Aorta (tissue), 5 donors: ENCODE measurements at regions not wholly inside any gene's neighbourhood (a gene's known extent, or its start where the extent isn't known, plus 50 kb on each side); places are given as distances from the start of the nearest gene placed in this dataset.

ENCODE experiments used
- ATAC-seq: fragments of 200-7000 bp; cut with Tn5 transposase; one replicate; pipeline ENCODE4 v1.9.1; 2022; ENCODE audit warnings: moderate library complexity; ENCODE audit not compliant: low FRiP score
- DNase-seq, 2 donors: peaks; one replicate each; pipeline ENCODE4 v3.0.0-alpha.2; 2020
- H3K27ac ChIP-seq, 2 donors: one replicate each; pipeline ENCODE4 v1.5.1; 2013; ENCODE audit warnings: low read length in 2 of 2, mild to moderate bottlenecking in 2 of 2, moderate library complexity in 2 of 2, control low read depth in 1 of 2, inconsistent platforms in 1 of 2, low read depth in 1 of 2
- H3K27me3 ChIP-seq, 2 donors: one replicate each; pipeline ENCODE4 v1.6.1; 2013; ENCODE audit warnings: control low read depth in 1 of 2, low read length in 1 of 2, mild to moderate bottlenecking in 1 of 2, moderate library complexity in 1 of 2; ENCODE audit not compliant: insufficient read depth in 2 of 2, control insufficient read depth in 1 of 2
- H3K36me3 ChIP-seq, 2 donors: one replicate each; pipeline ENCODE4 v1.6.1; 2013; ENCODE audit warnings: control low read depth in 1 of 2, low read length in 1 of 2, mild to moderate bottlenecking in 1 of 2; ENCODE audit not compliant: insufficient read depth in 2 of 2, control insufficient read depth in 1 of 2
- H3K4me1 ChIP-seq, 2 donors: one replicate each; pipeline ENCODE4 v1.6.1; 2013; ENCODE audit warnings: low read length in 2 of 2, control low read depth in 1 of 2, mild to moderate bottlenecking in 1 of 2, moderate library complexity in 1 of 2; ENCODE audit not compliant: insufficient read depth in 2 of 2, control insufficient read depth in 1 of 2
- H3K4me3 ChIP-seq, 2 donors: one replicate each; pipeline ENCODE4 v1.5.1; 2013; ENCODE audit warnings: low read length in 2 of 2, control low read depth in 1 of 2, mild to moderate bottlenecking in 1 of 2
- H3K9me3 ChIP-seq: one replicate; pipeline ENCODE4 v1.6.1; 2013; ENCODE audit warnings: mild to moderate bottlenecking, low read length; ENCODE audit not compliant: control insufficient read depth
- WGBS, 2 donors: extraction: QIAGEN DNeasy Blood & Tissue Kit; methylation state at CpG; one replicate each; pipeline ENCODE4 v1.1.7; 2013; 5-methylcytosine and 5-hydroxymethylcytosine counted together
- intact Hi-C, 2 donors: fragments of 100-400 bp; cut with DNase I; formaldehyde crosslinking; loops; one replicate each; pipeline versions ENCODE4 v1.14.2 to v1.15.0; 2022
- donor health status: healthy with polysubstance abuse.
- donor health status: Bipolar disorder and iron deficiency.
- donor health status: DM: no; HTN: no; CAD: no.
- donor health status: DM: no; HTN: no; CAD: no.
- donor health status: DM: yes; HTN: yes; CAD: no.

DNA sequence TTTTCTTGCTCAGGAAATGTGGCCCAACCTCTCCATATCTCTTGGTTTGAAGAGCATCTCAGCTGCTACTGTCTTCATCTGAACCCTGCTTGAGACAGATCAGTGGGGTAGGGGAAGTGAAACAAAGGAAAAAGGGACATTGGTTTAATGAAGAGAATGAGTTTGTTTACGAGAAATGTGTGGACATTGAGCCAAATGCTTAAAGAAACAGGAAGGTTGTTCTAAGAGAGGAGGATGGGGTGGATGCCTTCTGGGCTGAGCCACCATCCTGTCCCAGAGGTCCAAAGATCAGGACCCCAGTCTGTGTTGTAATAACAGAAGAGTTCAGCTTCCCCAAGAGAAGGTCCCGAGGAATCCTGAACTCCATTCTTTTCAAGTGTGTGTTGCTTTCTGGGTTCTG is 369.7 kb downstream of the INSC start:
- no peak for DNase-seq
- Histone ChIP-seq H3K27me3 (peaks cover 0 to 1% of the 10 kb centered on the region in 2 donors), H3K4me1 (no peaks in the 10 kb centered on the region), H3K9me3 (no peaks in the 10 kb centered on the region), H3K36me3 (no peaks in the 10 kb centered on the region), H3K4me3 (no peak overlapping the region), H3K27ac (no peak overlapping the region)
- 51 to 61% methylated on average over 2 of the region's 2 CpGs for WGBS, 2 donors
- ATAC-seq, result no peak
- intact Hi-C loops, result no loop called here

DNA sequence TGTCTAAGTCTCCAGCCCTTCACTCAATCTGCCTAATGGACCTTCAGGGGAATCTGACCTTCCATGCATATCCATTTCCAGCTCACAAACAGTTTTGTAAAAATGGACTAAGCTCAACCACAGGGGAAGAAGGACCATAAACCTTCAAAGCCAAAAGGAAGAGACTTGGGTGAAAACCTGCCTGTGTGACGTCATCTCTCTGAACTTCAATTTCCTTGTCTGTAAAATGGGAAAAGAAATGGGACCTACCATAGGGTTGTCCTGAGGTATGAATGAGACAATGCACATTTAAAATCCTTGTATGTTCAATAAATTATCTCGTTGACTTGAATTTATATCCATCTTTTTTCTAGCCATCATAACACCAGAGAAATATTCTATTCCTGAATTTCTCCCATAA is 370.7 kb downstream of the INSC start:
- Histone ChIP-seq H3K36me3 (no peaks in the 10 kb centered on the region), H3K9me3 (no peaks in the 10 kb centered on the region), H3K4me1 (no peaks in the 10 kb centered on the region), H3K27me3 (peaks cover 0 to 1% of the 10 kb centered on the region in 2 donors), H3K4me3 (no peak overlapping the region), H3K27ac (no peak overlapping the region)
- DNase-seq (no peak), ATAC-seq (no peak)
- WGBS, 2 donors, result 57 to 74% methylated on average over 2 of the region's 2 CpGs
- intact Hi-C loops, result no loop called here

DNA sequence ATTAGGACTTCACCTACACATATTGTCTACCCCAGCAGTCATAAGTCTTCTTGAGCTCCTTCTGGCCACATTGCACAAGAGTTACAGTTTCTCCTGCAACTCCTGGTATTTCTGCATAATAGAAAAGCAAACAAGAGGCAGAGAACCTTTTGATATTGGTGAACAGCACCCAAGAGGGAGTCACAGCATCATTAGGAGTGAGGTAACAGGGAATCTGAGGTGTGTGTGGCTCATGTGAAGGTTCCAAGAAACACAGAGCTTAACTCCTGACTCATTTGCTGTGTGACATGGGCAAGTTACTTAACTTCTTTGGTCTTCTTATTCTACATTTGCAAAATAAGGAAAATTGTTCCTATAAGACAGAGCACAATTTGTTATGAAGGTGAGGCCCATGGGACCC is 374.6 kb downstream of the INSC start:
- intact Hi-C loops, result no loop called here
- no peak for ATAC-seq
- H3K27ac ChIP-seq, result no peak overlapping the region
- no peaks in the 10 kb centered on the region for H3K36me3 ChIP-seq
- peaks cover 2% of the 10 kb centered on the region for H3K9me3 ChIP-seq
- no peak for DNase-seq
- peaks cover 0 to 1% of the 10 kb centered on the region in 2 donors for H3K27me3 ChIP-seq
- H3K4me3 ChIP-seq, result no peak overlapping the region
- no peaks in the 10 kb centered on the region for H3K4me1 ChIP-seq

DNA sequence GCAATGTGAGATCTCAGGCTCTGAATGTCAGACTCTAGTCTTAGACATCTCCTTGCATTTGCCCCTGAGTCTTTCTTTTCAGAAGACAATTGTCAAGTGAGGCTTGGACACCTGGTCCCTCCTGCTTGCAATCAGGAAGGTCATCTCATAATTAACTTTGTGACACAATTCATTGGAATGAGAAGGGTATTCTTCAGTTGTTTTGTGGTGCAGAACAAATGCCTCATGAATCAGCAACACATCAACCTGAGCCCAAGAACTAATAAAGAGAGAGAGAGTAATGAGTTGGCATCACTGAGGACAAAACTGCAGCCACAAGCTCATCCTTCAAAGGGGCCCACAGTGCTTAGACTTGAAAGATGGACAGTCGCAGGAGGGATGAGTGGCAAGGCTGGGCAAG is 375.8 kb downstream of the INSC start:
- 71 to 87% methylated on average over 1 of the region's 1 CpG for WGBS, 2 donors
- Histone ChIP-seq H3K27ac (no peak overlapping the region), H3K4me1 (no peaks in the 10 kb centered on the region), H3K9me3 (peaks cover 2% of the 10 kb centered on the region), H3K27me3 (no peaks in the 10 kb centered on the region), H3K36me3 (no peaks in the 10 kb centered on the region), H3K4me3 (no peak overlapping the region)
- ATAC-seq, result no peak
- intact Hi-C loops, result no loop called here
- DNase-seq, result no peak

DNA sequence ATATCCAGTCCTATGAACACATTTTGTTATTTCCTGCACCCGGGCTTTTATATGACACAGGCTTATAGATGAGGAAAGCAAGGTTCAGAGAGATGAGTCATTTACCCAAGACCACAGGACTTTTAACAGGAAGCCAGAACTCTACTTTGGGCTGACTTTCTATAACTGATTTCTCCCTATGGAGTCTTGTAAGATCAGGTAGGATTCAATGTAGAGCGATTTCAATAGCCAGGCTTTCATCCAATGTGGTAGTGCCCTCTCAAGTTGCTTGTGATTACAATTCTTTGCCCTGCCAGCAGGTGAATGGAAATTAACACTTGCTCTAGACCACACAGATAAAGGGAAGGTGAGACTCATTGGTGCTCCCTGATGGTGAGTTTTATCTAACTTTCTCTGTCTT is 378.3 kb downstream of the INSC start:
- Histone ChIP-seq H3K27me3 (no peaks in the 10 kb centered on the region), H3K4me3 (no peak overlapping the region), H3K36me3 (no peaks in the 10 kb centered on the region), H3K27ac (no peak overlapping the region), H3K4me1 (no peaks in the 10 kb centered on the region), H3K9me3 (peaks cover 2% of the 10 kb centered on the region)
- intact Hi-C loops, result no loop called here
- 69 to 73% methylated on average over 2 of the region's 2 CpGs for WGBS, 2 donors
- DNase-seq (no peak), ATAC-seq (no peak)

DNA sequence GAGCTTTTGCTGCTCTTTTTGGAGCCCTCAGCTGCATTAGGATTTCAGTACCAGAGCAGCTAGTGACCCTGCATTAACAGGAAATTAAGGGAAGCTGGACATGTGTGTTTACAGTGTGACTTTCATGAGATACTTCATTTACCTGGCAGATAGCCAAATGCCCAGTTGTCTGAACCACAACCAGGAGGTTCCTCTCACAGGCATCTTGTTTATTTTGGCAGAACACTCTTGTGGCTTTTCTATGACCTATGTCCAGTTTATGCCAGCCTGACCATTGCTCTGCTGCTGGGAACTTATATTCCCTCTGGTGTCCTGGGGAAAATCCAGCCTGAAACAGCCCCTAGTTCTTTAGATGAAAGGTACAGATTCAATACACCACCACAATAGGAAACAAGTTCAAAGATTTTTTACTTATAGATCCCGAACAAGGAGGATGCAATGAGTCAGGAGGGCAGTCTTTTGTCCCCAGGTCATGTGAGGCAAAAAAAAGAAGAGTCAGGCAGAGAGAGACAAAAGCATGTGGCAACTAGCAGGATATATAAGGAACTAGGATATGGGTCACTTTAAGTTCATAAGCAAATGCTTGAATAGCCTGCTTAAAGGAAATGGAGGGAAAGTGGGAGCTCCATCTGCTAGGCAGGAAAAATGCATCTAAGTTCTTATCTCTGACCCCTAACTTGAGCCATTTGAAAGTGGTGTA is 379.3 kb downstream of the INSC start:
- WGBS, 2 donors, result 65 to 67% methylated on average over 1 of the region's 1 CpG
- Histone ChIP-seq H3K27ac (no peak overlapping the region), H3K27me3 (no peaks in the 10 kb centered on the region), H3K36me3 (no peaks in the 10 kb centered on the region), H3K4me3 (no peak overlapping the region), H3K4me1 (no peaks in the 10 kb centered on the region), H3K9me3 (peaks cover 2% of the 10 kb centered on the region)
- ATAC-seq, result no peak
- DNase-seq, result no peak
- intact Hi-C loops, result no loop called here

DNA sequence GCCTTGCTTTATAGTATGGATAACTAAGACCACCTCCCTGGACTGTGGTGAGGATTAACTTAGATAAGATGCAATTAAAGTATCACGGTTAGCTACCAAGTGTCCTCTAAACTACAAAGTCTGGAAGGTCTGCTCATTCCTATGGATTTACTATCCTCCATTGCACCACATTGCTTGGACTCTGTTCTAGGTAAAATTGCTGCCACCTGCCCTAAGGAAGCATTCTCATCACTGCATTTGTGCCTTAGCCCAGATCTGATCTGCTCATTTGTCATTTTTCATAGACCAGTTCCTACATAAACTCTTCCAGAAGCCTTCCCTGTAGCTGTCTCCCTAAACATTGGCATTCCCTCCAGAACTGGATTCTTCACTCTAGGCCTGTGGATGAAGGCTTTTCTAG is 380.0 kb downstream of the INSC start:
- Histone ChIP-seq H3K27ac (no peak overlapping the region), H3K4me3 (no peak overlapping the region), H3K4me1 (no peaks in the 10 kb centered on the region), H3K27me3 (no peaks in the 10 kb centered on the region), H3K36me3 (no peaks in the 10 kb centered on the region), H3K9me3 (peaks cover 2% of the 10 kb centered on the region)
- no peak for ATAC-seq
- intact Hi-C loops, result no loop called here
- no peak for DNase-seq
- 72 to 94% methylated on average over 1 of the region's 1 CpG for WGBS, 2 donors

DNA sequence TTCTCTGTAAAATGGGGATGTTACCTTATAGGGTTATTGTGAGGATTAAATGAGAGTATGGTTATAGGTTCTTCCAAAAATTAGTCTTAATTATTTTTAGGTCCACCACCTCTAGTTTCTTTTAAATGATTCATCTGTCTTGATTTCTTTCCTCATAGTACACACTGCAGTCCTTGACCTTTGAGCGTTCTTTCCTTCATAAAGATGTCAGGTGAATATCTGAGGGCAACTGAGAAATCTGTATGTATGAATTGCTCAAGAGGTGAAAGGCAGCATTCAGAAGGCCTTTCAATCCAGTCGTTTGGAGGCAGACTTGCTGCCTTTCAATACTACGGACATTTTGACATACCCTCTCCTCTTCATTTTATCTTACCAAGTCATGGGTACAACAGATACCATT is 380.7 kb downstream of the INSC start:
- intact Hi-C loops, result no loop called here
- DNase-seq (no peak), ATAC-seq (no peak)
- Histone ChIP-seq H3K27me3 (no peaks in the 10 kb centered on the region), H3K4me3 (no peak overlapping the region), H3K27ac (no peak overlapping the region), H3K36me3 (no peaks in the 10 kb centered on the region), H3K9me3 (peaks cover 2% of the 10 kb centered on the region), H3K4me1 (no peaks in the 10 kb centered on the region)
- WGBS, 2 donors, result 72 to 93% methylated on average over 3 of the region's 3 CpGs

DNA sequence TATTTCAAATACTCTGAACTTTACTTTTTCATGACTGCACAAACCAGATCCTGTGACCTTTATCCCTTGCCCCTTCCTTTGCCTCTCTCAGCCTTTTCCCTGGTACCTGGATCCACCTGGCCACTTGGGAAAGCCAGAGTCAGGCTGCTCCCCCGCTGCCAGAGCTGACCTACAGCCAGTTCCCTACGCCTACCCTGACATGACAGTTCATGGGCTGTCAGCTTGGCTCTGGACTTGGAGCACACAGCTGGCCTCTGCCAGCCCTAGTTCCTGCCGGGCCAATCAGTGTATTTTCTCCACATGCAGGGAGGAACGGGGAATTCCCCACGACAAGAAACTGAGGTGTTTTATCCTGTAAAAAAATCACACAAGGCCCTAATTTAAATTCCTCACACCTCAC is 382.6 kb downstream of the INSC start:
- 58 to 63% methylated on average over 5 of the region's 5 CpGs for WGBS, 2 donors
- Histone ChIP-seq H3K4me3 (no peak overlapping the region), H3K36me3 (no peaks in the 10 kb centered on the region), H3K27me3 (no peaks in the 10 kb centered on the region), H3K27ac (no peak overlapping the region), H3K4me1 (no peaks in the 10 kb centered on the region), H3K9me3 (no peaks in the 10 kb centered on the region)
- ATAC-seq, result no peak
- DNase-seq, result no peak
- intact Hi-C loops, result no loop called here
